ENCODE measurements at regions not wholly inside any gene's neighbourhood (a gene's known extent, or its start where the extent isn't known, plus 50 kb on each side); places are given as distances from the start of the nearest gene placed in this dataset.

DNA sequence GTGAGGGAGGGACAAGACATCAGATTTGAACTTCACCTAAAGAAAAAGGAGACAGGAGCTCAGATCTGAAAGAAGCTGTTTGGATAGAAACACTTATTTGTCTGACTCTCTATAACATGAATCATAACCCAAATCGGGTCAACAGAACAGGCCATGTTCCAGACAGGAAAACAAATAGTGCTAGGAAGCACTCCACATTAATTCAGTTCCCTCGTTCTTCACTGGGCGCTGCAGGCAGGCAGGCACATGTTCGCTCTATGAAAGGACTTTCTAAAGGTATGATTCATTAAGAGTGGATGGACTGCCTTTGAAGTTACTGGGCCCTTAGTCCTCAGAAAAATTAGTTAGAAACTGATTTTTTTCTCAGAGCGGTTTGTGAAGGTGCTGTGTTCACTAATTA lies 137.5 kb upstream of the TRPC6 start:
- TF ChIP-seq, protein P1, sequence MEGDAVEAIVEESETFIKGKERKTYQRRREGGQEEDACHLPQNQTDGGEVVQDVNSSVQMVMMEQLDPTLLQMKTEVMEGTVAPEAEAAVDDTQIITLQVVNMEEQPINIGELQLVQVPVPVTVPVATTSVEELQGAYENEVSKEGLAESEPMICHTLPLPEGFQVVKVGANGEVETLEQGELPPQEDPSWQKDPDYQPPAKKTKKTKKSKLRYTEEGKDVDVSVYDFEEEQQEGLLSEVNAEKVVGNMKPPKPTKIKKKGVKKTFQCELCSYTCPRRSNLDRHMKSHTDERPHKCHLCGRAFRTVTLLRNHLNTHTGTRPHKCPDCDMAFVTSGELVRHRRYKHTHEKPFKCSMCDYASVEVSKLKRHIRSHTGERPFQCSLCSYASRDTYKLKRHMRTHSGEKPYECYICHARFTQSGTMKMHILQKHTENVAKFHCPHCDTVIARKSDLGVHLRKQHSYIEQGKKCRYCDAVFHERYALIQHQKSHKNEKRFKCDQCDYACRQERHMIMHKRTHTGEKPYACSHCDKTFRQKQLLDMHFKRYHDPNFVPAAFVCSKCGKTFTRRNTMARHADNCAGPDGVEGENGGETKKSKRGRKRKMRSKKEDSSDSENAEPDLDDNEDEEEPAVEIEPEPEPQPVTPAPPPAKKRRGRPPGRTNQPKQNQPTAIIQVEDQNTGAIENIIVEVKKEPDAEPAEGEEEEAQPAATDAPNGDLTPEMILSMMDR (conservative IDR thresholded peaks at IDR 0.05; ENCODE audit: low read depth, low read length): no peak
- TF ChIP-seq SMC3 (IDR thresholded peaks at IDR 0.05; ENCODE audit: low read depth, low read length) (no peak), CEBPB (IDR thresholded peaks at IDR 0.05; ENCODE audit: low read depth, low read length) (no peak), POLR2A (IDR thresholded peaks at IDR 0.05; ENCODE audit: low read depth, low read length) (no peak), FOS (IDR thresholded peaks at IDR 0.05; ENCODE audit: low read depth, low read length) (no peak), MXI1 (IDR thresholded peaks at IDR 0.05; ENCODE audit: borderline replicate concordance, low read depth, low read length) (no peak), RFX5 (IDR thresholded peaks at IDR 0.05; ENCODE audit: low read depth, low read length) (no peak), RAD21 (IDR thresholded peaks at IDR 0.05; ENCODE audit: low read length) (no peak)
- TF ChIP-seq, protein P2, sequence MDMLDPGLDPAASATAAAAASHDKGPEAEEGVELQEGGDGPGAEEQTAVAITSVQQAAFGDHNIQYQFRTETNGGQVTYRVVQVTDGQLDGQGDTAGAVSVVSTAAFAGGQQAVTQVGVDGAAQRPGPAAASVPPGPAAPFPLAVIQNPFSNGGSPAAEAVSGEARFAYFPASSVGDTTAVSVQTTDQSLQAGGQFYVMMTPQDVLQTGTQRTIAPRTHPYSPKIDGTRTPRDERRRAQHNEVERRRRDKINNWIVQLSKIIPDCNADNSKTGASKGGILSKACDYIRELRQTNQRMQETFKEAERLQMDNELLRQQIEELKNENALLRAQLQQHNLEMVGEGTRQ (IDR thresholded peaks at IDR 0.05; ENCODE audit: low read depth, low read length): no peak
- TF ChIP-seq, protein P3, sequence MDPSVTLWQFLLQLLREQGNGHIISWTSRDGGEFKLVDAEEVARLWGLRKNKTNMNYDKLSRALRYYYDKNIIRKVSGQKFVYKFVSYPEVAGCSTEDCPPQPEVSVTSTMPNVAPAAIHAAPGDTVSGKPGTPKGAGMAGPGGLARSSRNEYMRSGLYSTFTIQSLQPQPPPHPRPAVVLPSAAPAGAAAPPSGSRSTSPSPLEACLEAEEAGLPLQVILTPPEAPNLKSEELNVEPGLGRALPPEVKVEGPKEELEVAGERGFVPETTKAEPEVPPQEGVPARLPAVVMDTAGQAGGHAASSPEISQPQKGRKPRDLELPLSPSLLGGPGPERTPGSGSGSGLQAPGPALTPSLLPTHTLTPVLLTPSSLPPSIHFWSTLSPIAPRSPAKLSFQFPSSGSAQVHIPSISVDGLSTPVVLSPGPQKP (IDR thresholded peaks at IDR 0.05; ENCODE audit: borderline replicate concordance, low read depth, low read length): no peak

All from IMR-90 (cell line).